Left renal pelvis (tissue), 4 donors: ENCODE measurements at regions not wholly inside any gene's neighbourhood (a gene's known extent, or its start where the extent isn't known, plus 50 kb on each side); places are given as distances from the start of the nearest gene placed in this dataset.
A peak's percentile ranks its signal among the peaks of the same experiment; 100 is the strongest.

Source experiments
- DNase-seq, 4 donors: peaks; one replicate each; pipeline ENCODE4 v3.0.0-alpha.2; 2013; ENCODE audit warnings: low read depth in 4 of 4, low spot score in 3 of 4

- peak in 3 of 4 donors; percentile 8 to 22 (median 8) for DNase-seq
These were observed 58.9 kb upstream of the CTNNA2 start for GRCh38 chr2:79453918-79454317.

DNA sequence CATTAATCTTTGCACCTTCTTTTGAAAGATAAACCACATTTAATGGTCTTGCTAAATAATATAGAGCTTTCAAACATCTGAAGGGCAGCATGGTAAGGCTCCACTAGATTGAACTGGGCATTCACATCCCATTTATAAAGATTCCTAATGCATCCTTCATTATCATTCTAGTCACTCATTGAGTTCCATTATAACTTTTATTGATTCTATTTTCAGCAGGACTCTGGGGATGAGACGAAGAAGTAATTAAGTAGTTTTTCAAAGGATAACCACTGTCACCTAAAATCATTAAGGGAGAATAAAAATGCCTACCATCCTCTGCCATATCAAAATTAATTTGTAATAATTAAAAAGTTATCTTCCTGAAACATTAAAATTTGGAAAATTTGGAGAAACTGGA, 60.2 kb upstream of the CTNNA2 start:
- no peak for DNase-seq

DNA sequence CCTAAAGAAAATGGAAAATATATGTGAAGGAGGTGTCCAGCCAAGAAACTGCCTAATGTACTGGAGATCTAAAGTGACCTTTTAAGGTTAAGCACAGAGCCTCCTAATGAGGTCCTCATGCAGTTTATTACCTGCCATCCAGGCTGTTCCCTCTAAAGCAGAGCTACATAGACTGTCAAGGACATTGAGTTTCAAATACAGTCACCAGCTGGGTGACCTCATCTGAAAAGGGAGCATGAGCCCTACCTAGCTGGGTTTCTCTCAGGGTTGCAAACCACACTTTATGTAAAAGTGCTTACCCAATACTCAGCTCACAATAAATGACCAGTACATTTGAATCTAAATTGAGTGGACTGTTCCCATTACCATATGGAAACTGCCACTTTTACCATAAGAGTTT, 65.4 kb upstream of the CTNNA2 start:
- no peak for DNase-seq

DNA sequence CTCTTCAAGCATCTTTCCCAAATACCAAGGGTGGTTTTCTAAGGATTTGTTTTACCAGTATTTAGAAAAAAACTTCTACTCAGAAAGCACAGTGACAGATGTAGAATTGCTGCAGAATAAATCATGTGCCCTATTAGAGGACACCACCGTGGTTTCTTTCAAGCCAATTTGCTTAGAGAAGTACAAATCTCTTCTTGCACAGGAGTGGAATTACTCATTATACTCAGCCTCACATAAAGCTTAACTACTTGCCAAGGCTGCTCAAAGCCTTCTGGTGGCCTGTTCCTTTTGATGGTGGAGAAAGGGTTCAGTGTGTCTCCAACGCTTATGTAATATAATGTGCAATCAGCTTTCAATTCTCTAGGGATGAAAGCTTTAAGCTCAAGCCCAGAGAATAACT, 66.5 kb upstream of the CTNNA2 start:
- DNase-seq, result no peak

DNA sequence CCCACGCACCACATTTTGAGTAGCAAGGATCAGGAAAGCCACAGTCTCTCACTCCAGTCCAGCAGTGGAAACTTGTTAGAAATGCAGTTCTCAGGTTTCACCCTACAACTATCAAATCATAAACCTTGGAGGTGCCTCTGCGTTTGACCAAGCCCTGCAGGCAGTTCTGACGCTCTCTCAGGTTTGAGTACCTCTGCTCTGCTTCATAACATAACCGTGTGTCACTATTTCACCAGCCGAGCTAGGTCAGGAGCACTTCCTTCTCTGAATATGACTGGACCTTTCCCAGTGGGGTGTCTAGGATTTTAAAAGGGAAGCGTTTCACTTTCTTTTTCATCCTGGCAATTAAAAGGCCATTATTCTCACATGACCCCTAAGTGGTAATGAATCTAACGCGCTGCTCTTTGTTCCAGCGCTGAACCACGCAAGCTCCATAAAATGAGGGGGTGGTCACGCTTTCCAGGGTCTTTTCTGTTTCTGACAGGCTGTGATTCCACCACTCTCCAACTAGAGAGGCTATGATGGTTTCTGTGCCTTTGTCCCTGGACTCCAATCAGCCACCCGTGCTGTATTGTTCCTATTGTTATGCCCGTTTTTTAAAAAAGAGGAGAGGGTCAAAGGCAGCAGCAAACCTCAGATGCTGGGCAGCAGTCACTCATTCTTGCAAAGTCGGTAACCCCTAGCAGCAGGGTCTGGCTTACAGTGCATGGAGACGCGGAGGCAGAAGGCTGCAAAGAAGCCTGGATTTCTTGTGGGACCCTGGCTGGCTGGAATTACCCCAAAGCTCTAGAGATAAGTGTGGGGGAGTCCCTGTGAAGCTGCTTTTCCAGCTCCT, 75.2 kb upstream of the CTNNA2 start:
- peak in 1 of 4 donors; percentile 17 for DNase-seq

- DNase-seq, result no peak
These were observed 78.5 kb upstream of the CTNNA2 start for GRCh38 chr2:79434362-79434761.

- DNase-seq, result no peak
These were observed 80.1 kb upstream of the CTNNA2 start for GRCh38 chr2:79432731-79433146.

GRCh38 chr2:79428745-79429144, 84.1 kb upstream of the CTNNA2 start:
- no peak for DNase-seq

GRCh38 chr2:79414690-79415089, 98.2 kb upstream of the CTNNA2 start:
- DNase-seq, result no peak

- no peak for DNase-seq
These were observed 118.4 kb upstream of the CTNNA2 start for GRCh38 chr2:79394485-79394859.

DNA sequence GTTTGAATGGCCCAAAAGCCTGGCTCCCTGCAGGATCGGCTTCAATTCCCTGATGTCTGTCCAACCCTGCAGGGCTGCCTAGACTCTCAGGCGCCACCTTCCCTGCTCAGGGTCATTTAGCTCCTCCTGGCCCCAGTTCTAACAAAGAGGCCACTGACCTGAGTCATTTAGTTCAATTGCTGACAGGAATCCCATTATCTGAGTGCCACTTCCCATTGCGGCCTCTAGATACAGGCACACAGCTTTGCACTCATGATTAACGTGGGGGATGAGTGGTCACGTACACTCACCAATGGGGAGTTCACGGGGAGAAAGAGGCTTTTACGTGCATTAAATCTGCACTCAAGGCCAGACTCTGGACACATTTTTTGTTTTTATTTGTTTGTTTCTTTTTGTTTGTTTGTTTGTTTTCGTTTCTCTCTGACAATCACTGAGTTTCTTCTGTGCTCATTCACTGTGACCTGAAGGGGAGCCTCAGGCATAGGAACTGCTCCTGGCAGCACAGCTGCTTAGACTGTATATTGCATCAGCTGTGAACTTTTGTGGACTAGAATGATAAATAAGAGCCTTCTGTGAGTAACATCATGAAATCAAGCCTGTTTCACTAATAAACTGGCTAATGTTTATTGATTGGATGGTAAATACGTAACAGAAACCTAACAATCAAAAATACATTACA, 118.9 kb upstream of the CTNNA2 start:
- DNase-seq, result peak in 1 of 4 donors; percentile 1

DNA sequence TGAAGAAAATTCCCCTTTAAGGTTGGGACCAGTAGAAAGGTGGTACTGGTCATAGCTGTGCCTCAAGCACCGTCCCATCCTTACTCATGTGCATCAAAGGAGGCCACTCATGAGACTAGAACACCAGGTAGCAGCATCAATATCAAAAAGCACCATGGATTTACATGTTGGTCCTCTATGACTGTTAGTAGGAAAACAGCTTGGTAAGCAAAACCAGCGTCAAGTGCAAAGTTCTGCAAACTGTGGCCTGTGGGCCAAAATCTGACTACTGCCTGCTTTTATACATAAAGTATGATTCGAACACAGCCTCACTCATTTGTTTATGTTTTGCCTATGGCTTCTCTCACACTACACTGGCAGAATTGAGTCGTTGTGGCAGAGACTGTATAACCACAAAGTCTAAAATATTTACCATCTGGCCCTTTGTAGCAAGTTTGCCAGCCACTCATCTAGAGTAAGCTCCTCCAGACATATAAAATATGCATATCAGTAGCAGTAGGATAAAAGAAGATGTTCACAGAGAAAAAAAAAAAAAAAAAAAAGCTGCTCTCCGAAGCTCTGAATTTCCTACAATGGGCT, 119.7 kb upstream of the CTNNA2 start:
- DNase-seq, result no peak

GRCh38 chr2:79389481-79389880, 123.4 kb upstream of the CTNNA2 start:
- no peak for DNase-seq

DNA sequence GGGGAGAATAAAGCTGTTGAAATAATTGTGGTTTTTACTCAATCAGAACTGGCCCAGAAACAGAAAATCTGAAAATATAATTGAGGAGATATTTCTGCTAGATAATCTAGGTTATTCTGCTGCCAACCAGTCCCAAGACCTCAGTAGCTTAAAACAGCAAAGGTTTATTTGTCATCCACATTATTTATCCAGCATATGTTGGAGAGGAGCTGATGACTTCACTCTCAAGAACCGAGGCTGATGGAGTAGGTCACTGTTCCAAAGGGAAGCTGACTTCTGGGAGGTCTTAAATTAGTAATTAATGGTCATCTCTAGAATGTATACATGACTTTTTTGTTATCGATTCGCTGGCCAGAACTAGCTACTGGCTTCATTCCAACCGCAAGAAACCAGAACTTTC, 124.8 kb upstream of the CTNNA2 start:
- DNase-seq, result no peak

DNA sequence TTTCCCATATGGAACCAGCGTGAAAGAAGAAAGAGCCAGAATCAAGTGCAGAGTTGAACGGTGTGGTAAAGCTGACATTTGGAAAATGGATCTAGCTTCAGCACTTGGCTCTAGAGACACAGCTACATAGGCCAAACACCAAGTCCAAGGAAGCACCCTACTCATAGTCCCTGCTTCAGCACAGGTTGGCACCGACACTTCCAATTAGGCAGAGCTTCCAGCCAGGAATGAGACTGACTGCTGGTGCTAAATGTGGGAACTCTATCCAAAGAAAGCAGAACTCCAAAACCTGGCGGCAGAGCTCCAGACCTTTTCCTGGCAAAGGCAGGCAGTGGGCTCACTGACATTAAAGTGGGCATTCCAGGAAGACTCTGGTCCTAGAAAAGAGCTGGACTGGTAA, 125.4 kb upstream of the CTNNA2 start:
- DNase-seq, result no peak

- no peak for DNase-seq
These were observed 129.2 kb upstream of the CTNNA2 start for GRCh38 chr2:79383681-79384080.

- no peak for DNase-seq
These were observed 137.0 kb upstream of the CTNNA2 start for GRCh38 chr2:79375817-79376216.

GRCh38 chr2:79373358-79374130, 139.3 kb upstream of the CTNNA2 start:
- DNase-seq, result no peak

- no peak for DNase-seq
These were observed 141.8 kb upstream of the CTNNA2 start for GRCh38 chr2:79370976-79371538.

GRCh38 chr2:79369127-79369526, 143.7 kb upstream of the CTNNA2 start:
- no peak for DNase-seq

- DNase-seq, result no peak
These were observed 144.7 kb upstream of the CTNNA2 start for GRCh38 chr2:79368116-79368630.
